ENCODE measurements at regions not wholly inside any gene's neighbourhood (a gene's known extent, or its start where the extent isn't known, plus 50 kb on each side); places are given as distances from the start of the nearest gene placed in this dataset.

DNA sequence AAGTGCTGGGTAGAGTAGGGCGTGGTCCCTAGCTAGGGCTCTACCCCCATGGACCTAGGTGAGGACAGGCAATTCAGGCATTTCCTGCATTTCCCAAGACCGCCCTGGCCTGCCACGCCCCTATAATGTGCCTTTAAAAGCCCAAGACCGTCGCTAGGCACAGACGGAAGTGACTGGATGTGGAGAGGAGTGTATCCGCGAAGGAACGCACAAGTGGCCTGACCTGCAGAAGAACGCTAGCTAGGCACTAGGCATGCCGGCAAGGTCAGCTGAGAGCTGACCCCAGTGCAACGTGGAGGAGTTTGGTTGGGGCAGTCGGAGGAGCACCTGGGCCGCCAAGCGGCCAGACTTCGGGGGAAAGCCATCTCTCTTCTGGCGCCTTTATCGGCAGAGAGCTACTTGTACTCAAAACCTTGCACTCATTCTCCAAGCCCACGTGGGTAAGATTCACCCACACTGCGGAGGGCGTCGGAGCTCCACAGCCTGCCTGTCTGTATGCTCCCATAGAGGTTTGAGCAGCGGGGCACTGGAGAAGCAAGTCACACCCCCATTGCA, 370.0 kb downstream of the FGF9 start:
- no peak overlapping the region for H3K9ac ChIP-seq (replicated peaks; ENCODE audit: extremely low read depth, insufficient read depth, low read length)
- no TSS peak for BruUV-seq (replicated peaks)
- H2AFZ ChIP-seq (ENCODE audit: low read depth, low read length): no peak overlapping the region
- no peaks in the 10 kb centered on the region for H3K36me3 ChIP-seq (ENCODE audit: control insufficient read depth in 2 of 2, extremely low read depth in 1 of 2, insufficient read depth in 2 of 2, low read length in 2 of 2)
- no peak overlapping the region for H3K4me2 ChIP-seq (ENCODE audit: insufficient read depth, low read length)
- dilution Hi-C loops (cut with MboI; ENCODE audit: extremely low pct_ligation_motif_present, low sequenced_read_pairs) (no loop called here), intact Hi-C loops (cut with micrococcal nuclease) (no loop called here)
- FAIRE-seq (no peak), DNase-seq (ENCODE audit: low read depth, low spot score) (no peak)
- no peaks in the 10 kb centered on the region for H3K4me1 ChIP-seq (ENCODE audit: control insufficient read depth, extremely low read depth, insufficient read depth, low read length)
- peaks cover 5% of the 10 kb centered on the region for H3K9me3 ChIP-seq (replicated peaks; ENCODE audit: control insufficient read depth, insufficient read depth, low read length)
- H4K20me1 ChIP-seq (replicated peaks; ENCODE audit: control insufficient read depth, extremely low read depth, insufficient read depth, low read length): no peaks in the 10 kb centered on the region
- no peaks in the 10 kb centered on the region for H3K79me2 ChIP-seq (ENCODE audit: control insufficient read depth, insufficient read depth, low read length)
- TF ChIP-seq GATA2 (IDR thresholded peaks at IDR 0.05; ENCODE audit: insufficient read depth, insufficient read length, low read depth, low read length) (no peak), JUN (IDR thresholded peaks at IDR 0.05; ENCODE audit: borderline replicate concordance, insufficient read depth, insufficient read length, low read depth) (no peak), POLR2AphosphoS5 (IDR thresholded peaks at IDR 0.05; ENCODE audit: insufficient read depth, low read depth, low read length) (no peak), EZH2 (IDR thresholded peaks at IDR 0.05; ENCODE audit: borderline replicate concordance, low read depth, low read length, severe bottlenecking) (no peak), FOS (IDR thresholded peaks at IDR 0.05; ENCODE audit: borderline replicate concordance, insufficient read depth, low read length) (no peak), POLR2A (IDR thresholded peaks at IDR 0.05; ENCODE audit: low read depth, low read length) (no peak), MAX (IDR thresholded peaks at IDR 0.05; ENCODE audit: insufficient read depth, insufficient read length) (no peak), CTCF (IDR thresholded peaks at IDR 0.05; ENCODE audit: extremely low read depth in 1 of 2, insufficient read depth in 1 of 2, low read depth in 1 of 2, low read length in 2 of 2) (no peak), MYC (IDR thresholded peaks at IDR 0.05; ENCODE audit: low read depth, low read length) (no peak)
- H3K27ac ChIP-seq (ENCODE audit: insufficient read depth, low read depth, low read length): no peak overlapping the region
- H3K4me3 ChIP-seq (replicated peaks in 1 of 3; ENCODE audit: insufficient read depth in 1 of 3, low read depth in 1 of 3, low read length in 3 of 3): no peak overlapping the region
- POLR2A ChIA-PET: no interaction called here
- no peaks in the 10 kb centered on the region for H3K27me3 ChIP-seq (ENCODE audit: control insufficient read depth in 2 of 2, insufficient read depth in 2 of 2, low read length in 2 of 2)
- H3K9me1 ChIP-seq (replicated peaks; ENCODE audit: control insufficient read depth, extremely low read depth, insufficient read depth, low read length): no peaks in the 10 kb centered on the region
- CTCF ChIA-PET: no interaction called here

Data from endothelial cell of umbilical vein (primary cell).